ENCODE measurements at regions not wholly inside any gene's neighbourhood (a gene's known extent, or its start where the extent isn't known, plus 50 kb on each side); places are given as distances from the start of the nearest gene placed in this dataset.

GRCh38 chr5:93850311-93850710 is 108.9 kb upstream of the POU5F2 start:
- Histone ChIP-seq H3K4me3 (ENCODE audit: low read depth, low read length, poor library complexity, severe bottlenecking) (no peak overlapping the region), H3K27ac (ENCODE audit: low read depth, low read length, poor library complexity, severe bottlenecking) (no peak overlapping the region), H3K9me3 (ENCODE audit: low read length) (no peaks in the 10 kb centered on the region), H3K4me2 (ENCODE audit: low read length) (no peak overlapping the region), H3K79me2 (ENCODE audit: insufficient read depth, low read depth, low read length) (no peaks in the 10 kb centered on the region), H4K20me1 (ENCODE audit: insufficient read depth, low read length) (no peaks in the 10 kb centered on the region), H3K9me2 (ENCODE audit: insufficient read depth, low read length) (no peaks in the 10 kb centered on the region), H2AFZ (ENCODE audit: low read length) (no peak overlapping the region), H3K36me3 (ENCODE audit: insufficient read depth, low read length) (no peaks in the 10 kb centered on the region), H3K4me1 (ENCODE audit: insufficient read depth, low read length, poor library complexity, severe bottlenecking) (no peaks in the 10 kb centered on the region)
- no peak for TF ChIP-seq CTCF (conservative IDR thresholded peaks at IDR 0.05; ENCODE audit: low read length)
- no peak for TF ChIP-seq EZH2phosphoT487 (IDR thresholded peaks at IDR 0.05; ENCODE audit: borderline replicate concordance, low read depth, low read length)
- intact Hi-C loops (cut with micrococcal nuclease; ENCODE audit: unreplicated experiment) = no loop called here
- CTCF ChIA-PET (ENCODE audit: unreplicated experiment) = no interaction called here
- no peak for DNase-seq (ENCODE audit: low spot score)
- no TSS peak for BruUV-seq (replicated peaks)
- POLR2A ChIA-PET = interaction anchor here (1.9 kb wide), 1 partner anchor 8 kb away, joined by 4 read pairs; no protein-coding TSS in a partner anchor

GRCh38 chr5:93845376-93845775 is 104.0 kb upstream of the POU5F2 start:
- H3K9me2 ChIP-seq (ENCODE audit: insufficient read depth, low read length) = no peaks in the 10 kb centered on the region
- no peak overlapping the region for H3K4me3 ChIP-seq (ENCODE audit: low read depth, low read length, poor library complexity, severe bottlenecking)
- H3K4me2 ChIP-seq (ENCODE audit: low read length) = no peak overlapping the region
- H3K79me2 ChIP-seq (ENCODE audit: insufficient read depth, low read depth, low read length) = no peaks in the 10 kb centered on the region
- H3K27ac ChIP-seq (ENCODE audit: low read depth, low read length, poor library complexity, severe bottlenecking) = no peak overlapping the region
- no peaks in the 10 kb centered on the region for H3K9me3 ChIP-seq (ENCODE audit: low read length)
- no peak overlapping the region for H2AFZ ChIP-seq (ENCODE audit: low read length)
- intact Hi-C loops (cut with micrococcal nuclease; ENCODE audit: unreplicated experiment) = no loop called here
- H3K36me3 ChIP-seq (ENCODE audit: insufficient read depth, low read length) = no peaks in the 10 kb centered on the region
- DNase-seq (ENCODE audit: low spot score) = no peak
- no peaks in the 10 kb centered on the region for H3K4me1 ChIP-seq (ENCODE audit: insufficient read depth, low read length, poor library complexity, severe bottlenecking)
- BruUV-seq (replicated peaks) = no TSS peak
- ChIA-PET POLR2A (interaction anchor here (0.6 to 1.4 kb wide), 2 partner anchors 15 to 250 kb away, joined by 4 read pairs; no protein-coding TSS in a partner anchor), CTCF (ENCODE audit: unreplicated experiment) (no interaction called here)
- H4K20me1 ChIP-seq (ENCODE audit: insufficient read depth, low read length) = no peaks in the 10 kb centered on the region
- TF ChIP-seq CTCF (conservative IDR thresholded peaks at IDR 0.05; ENCODE audit: low read length) = no peak
- TF ChIP-seq EZH2phosphoT487 (IDR thresholded peaks at IDR 0.05; ENCODE audit: borderline replicate concordance, low read depth, low read length) = no peak

GRCh38 chr5:93831449-93831848 is 90.0 kb upstream of the POU5F2 start:
- no peak for DNase-seq (ENCODE audit: low spot score)
- POLR2A ChIA-PET = no interaction called here
- no peaks in the 10 kb centered on the region for H3K36me3 ChIP-seq (ENCODE audit: insufficient read depth, low read length)
- no peak overlapping the region for H3K27ac ChIP-seq (ENCODE audit: low read depth, low read length, poor library complexity, severe bottlenecking)
- CTCF ChIA-PET (ENCODE audit: unreplicated experiment) = no interaction called here
- TF ChIP-seq EZH2phosphoT487 (IDR thresholded peaks at IDR 0.05; ENCODE audit: borderline replicate concordance, low read depth, low read length) = no peak
- TF ChIP-seq CTCF (conservative IDR thresholded peaks at IDR 0.05; ENCODE audit: low read length) = no peak
- H3K4me2 ChIP-seq (ENCODE audit: low read length) = no peak overlapping the region
- no peaks in the 10 kb centered on the region for H3K9me2 ChIP-seq (ENCODE audit: insufficient read depth, low read length)
- no peaks in the 10 kb centered on the region for H3K4me1 ChIP-seq (ENCODE audit: insufficient read depth, low read length, poor library complexity, severe bottlenecking)
- no peaks in the 10 kb centered on the region for H3K9me3 ChIP-seq (ENCODE audit: low read length)
- H3K79me2 ChIP-seq (ENCODE audit: insufficient read depth, low read depth, low read length) = no peaks in the 10 kb centered on the region
- H3K4me3 ChIP-seq (ENCODE audit: low read depth, low read length, poor library complexity, severe bottlenecking) = no peak overlapping the region
- no peak overlapping the region for H2AFZ ChIP-seq (ENCODE audit: low read length)
- BruUV-seq (replicated peaks) = no TSS peak
- no peaks in the 10 kb centered on the region for H4K20me1 ChIP-seq (ENCODE audit: insufficient read depth, low read length)
- intact Hi-C loops (cut with micrococcal nuclease; ENCODE audit: unreplicated experiment) = no loop called here
